GM21515 (cell line): ENCODE measurements at regions not wholly inside any gene's neighbourhood (a gene's known extent, or its start where the extent isn't known, plus 50 kb on each side); places are given as distances from the start of the nearest gene placed in this dataset.

ENCODE experiments used
- ATAC-seq: cut with Tn5 transposase; IDR thresholded peaks from one replicate; pipeline ENCODE4 v1.9.1; 2021; ENCODE audit not compliant: unreplicated experiment

GRCh38 chr17:51486091-51486490 lies 225.7 kb downstream of the UTP18 start:
- ATAC-seq: no peak

GRCh38 chr17:51486885-51487520 lies 226.7 kb downstream of the UTP18 start:
- ATAC-seq: no peak

GRCh38 chr17:51487947-51488346 lies 227.6 kb downstream of the UTP18 start:
- ATAC-seq: no peak

GRCh38 chr17:51491416-51491815 lies 231.1 kb downstream of the UTP18 start:
- ATAC-seq: no peak

GRCh38 chr17:51493206-51493605 lies 232.9 kb downstream of the UTP18 start:
- no peak for ATAC-seq

- ATAC-seq: no peak
Observed at GRCh38 chr17:51496378-51496777, 236.0 kb downstream of the UTP18 start.

- ATAC-seq: no peak
Observed at GRCh38 chr17:51499897-51500296, 239.6 kb downstream of the UTP18 start.

GRCh38 chr17:51500454-51500853 lies 240.1 kb downstream of the UTP18 start:
- no peak for ATAC-seq

- ATAC-seq: no peak
Observed at GRCh38 chr17:51505450-51505849, 245.1 kb downstream of the UTP18 start.

GRCh38 chr17:51507444-51507843 lies 247.1 kb downstream of the UTP18 start:
- ATAC-seq: no peak

- ATAC-seq: no peak
Observed at GRCh38 chr17:51508048-51508447, 247.7 kb downstream of the UTP18 start.

- ATAC-seq: no peak
Observed at GRCh38 chr17:51510940-51511339, 250.6 kb downstream of the UTP18 start.

- ATAC-seq: no peak
Observed at GRCh38 chr17:51512220-51512907, 252.0 kb downstream of the UTP18 start.

- ATAC-seq: no peak
Observed at GRCh38 chr17:51516924-51517323, 256.6 kb downstream of the UTP18 start.

GRCh38 chr17:51524524-51524923 lies 264.2 kb downstream of the UTP18 start:
- no peak for ATAC-seq

GRCh38 chr17:51526507-51526906 lies 266.2 kb downstream of the UTP18 start:
- no peak for ATAC-seq

GRCh38 chr17:51527225-51527982 lies 267.1 kb downstream of the UTP18 start:
- no peak for ATAC-seq

GRCh38 chr17:51528111-51528510 lies 267.8 kb downstream of the UTP18 start:
- no peak for ATAC-seq

- no peak for ATAC-seq
Observed at GRCh38 chr17:51533219-51533618, 272.9 kb downstream of the UTP18 start.

- ATAC-seq: no peak
Observed at GRCh38 chr17:51533821-51534220, 273.5 kb downstream of the UTP18 start.

GRCh38 chr17:51536627-51537026 lies 276.3 kb downstream of the UTP18 start:
- no peak for ATAC-seq

- no peak for ATAC-seq
Observed at GRCh38 chr17:51537996-51538550, 277.7 kb downstream of the UTP18 start.
